ENCODE measurements at regions not wholly inside any gene's neighbourhood (a gene's known extent, or its start where the extent isn't known, plus 50 kb on each side); places are given as distances from the start of the nearest gene placed in this dataset.

DNA sequence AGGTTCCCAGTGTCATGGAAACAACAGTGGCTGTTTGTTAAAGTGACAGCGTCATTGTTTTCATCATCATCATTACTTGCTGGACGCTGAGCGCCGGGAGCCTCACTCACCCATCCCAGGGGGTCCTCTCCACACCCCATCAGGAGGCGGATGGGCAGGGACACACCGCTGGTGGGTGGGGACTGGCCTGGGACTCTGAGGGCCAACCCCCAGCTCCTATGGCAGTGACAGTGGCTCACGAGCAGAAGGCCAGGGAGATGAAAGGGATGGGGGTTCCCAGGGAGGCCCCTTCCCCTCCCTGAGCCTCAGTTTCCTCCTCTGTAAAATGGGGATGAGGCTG, 76.6 kb upstream of the PRR5 start:
- Histone ChIP-seq H3K36me3 (no peaks in the 10 kb centered on the region), H3K9me3 (no peaks in the 10 kb centered on the region), H3K4me1 (peaks cover 0 to 2% (median 0%) of the 10 kb centered on the region in 4 donors), H3K4me3 (no peak overlapping the region), H3K27me3 (peaks cover 10% of the 10 kb centered on the region), H3K27ac (no peak overlapping the region)
- no peak for DNase-seq
- WGBS, 2 donors (ENCODE audit: low coverage in 1 of 2): 44% methylated on average over 6 of the region's 7 CpGs; no CpG with 5 or more reads in 1 of the 2 donors
- intact Hi-C loops (cut with DNase I; ENCODE audit: low total_unique reads) (loop anchor here (5.0 kb wide), 2 partner anchors 543 to 633 kb away; no protein-coding TSS in a partner anchor), in situ Hi-C loops (cut with MboI; ENCODE audit: low pct_ligation_motif_present in 1 of 4, low pct_unique_long_range_greater_than_20kb in 1 of 4, low sequenced_read_pairs in 3 of 4) (loop anchor here (5.0 to 10.0 kb wide), 3 partner anchors 541 to 633 kb away; no protein-coding TSS in a partner anchor)
- TF ChIP-seq POLR2AphosphoS5 (IDR thresholded peaks at IDR 0.05) (no peak), POLR2A (IDR thresholded peaks at IDR 0.05) (no peak), EP300 (IDR thresholded peaks at IDR 0.05; ENCODE audit: low read depth) (no peak)
- TF ChIP-seq, protein P1, sequence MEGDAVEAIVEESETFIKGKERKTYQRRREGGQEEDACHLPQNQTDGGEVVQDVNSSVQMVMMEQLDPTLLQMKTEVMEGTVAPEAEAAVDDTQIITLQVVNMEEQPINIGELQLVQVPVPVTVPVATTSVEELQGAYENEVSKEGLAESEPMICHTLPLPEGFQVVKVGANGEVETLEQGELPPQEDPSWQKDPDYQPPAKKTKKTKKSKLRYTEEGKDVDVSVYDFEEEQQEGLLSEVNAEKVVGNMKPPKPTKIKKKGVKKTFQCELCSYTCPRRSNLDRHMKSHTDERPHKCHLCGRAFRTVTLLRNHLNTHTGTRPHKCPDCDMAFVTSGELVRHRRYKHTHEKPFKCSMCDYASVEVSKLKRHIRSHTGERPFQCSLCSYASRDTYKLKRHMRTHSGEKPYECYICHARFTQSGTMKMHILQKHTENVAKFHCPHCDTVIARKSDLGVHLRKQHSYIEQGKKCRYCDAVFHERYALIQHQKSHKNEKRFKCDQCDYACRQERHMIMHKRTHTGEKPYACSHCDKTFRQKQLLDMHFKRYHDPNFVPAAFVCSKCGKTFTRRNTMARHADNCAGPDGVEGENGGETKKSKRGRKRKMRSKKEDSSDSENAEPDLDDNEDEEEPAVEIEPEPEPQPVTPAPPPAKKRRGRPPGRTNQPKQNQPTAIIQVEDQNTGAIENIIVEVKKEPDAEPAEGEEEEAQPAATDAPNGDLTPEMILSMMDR (IDR thresholded peaks at IDR 0.05): no peak

DNA sequence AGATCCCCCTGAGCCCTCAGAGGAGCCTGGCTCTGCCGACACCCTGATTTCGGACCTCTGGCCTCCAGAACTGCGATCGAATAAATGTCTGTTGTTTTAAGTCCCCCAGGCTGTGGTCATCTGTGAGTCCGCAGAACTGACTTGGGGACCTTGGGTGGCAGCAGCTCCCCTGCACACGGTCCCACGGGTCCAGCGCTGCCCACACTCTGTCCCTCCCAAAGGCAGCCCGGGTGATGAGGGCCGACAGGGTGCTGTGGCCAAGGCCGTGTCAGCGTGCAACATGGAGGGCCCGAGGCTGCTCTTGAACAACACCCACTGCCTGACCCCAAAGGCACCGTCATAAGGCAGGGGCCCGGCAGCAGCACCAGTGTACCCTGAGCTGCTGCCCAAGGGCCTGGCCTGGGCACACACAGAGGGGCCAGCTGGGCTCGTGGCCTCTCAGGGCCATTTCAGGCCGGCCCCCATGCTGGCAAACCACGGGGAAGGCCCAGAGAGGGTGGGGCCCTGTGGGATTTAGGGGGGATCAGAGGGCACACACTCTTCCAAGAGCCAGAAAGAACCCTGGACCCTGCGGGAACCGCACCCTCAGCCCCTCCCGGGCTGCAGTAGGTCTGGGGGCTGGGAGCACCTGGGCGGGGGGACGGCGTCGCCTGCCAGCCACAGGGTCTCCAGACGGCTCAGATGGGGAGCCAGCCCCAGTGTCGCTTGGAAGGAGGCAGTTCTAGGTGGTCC, 77.1 kb upstream of the PRR5 start:
- 60% methylated on average over 20 of the region's 27 CpGs; no CpG with 5 or more reads in 1 of the 2 donors for WGBS, 2 donors (ENCODE audit: low coverage in 1 of 2)
- Histone ChIP-seq H3K9me3 (no peaks in the 10 kb centered on the region), H3K36me3 (no peaks in the 10 kb centered on the region), H3K27ac (no peak overlapping the region), H3K4me3 (no peak overlapping the region), H3K27me3 (peaks cover 15% of the 10 kb centered on the region), H3K4me1 (peaks cover 0 to 7% (median 2%) of the 10 kb centered on the region in 4 donors)
- TF ChIP-seq, protein P1 (IDR thresholded peaks at IDR 0.05): no peak
- TF ChIP-seq POLR2AphosphoS5 (IDR thresholded peaks at IDR 0.05) (no peak), EP300 (IDR thresholded peaks at IDR 0.05; ENCODE audit: low read depth) (no peak), POLR2A (IDR thresholded peaks at IDR 0.05) (no peak)
- intact Hi-C loops (cut with DNase I; ENCODE audit: low total_unique reads): loop anchor here (5.0 kb wide), 2 partner anchors 543 to 633 kb away; no protein-coding TSS in a partner anchor
- in situ Hi-C loops (cut with MboI; ENCODE audit: low pct_ligation_motif_present in 1 of 4, low pct_unique_long_range_greater_than_20kb in 1 of 4, low sequenced_read_pairs in 3 of 4): loop anchor here (5.0 to 10.0 kb wide), 3 partner anchors 540 to 633 kb away; no protein-coding TSS in a partner anchor
- no peak for DNase-seq

DNA sequence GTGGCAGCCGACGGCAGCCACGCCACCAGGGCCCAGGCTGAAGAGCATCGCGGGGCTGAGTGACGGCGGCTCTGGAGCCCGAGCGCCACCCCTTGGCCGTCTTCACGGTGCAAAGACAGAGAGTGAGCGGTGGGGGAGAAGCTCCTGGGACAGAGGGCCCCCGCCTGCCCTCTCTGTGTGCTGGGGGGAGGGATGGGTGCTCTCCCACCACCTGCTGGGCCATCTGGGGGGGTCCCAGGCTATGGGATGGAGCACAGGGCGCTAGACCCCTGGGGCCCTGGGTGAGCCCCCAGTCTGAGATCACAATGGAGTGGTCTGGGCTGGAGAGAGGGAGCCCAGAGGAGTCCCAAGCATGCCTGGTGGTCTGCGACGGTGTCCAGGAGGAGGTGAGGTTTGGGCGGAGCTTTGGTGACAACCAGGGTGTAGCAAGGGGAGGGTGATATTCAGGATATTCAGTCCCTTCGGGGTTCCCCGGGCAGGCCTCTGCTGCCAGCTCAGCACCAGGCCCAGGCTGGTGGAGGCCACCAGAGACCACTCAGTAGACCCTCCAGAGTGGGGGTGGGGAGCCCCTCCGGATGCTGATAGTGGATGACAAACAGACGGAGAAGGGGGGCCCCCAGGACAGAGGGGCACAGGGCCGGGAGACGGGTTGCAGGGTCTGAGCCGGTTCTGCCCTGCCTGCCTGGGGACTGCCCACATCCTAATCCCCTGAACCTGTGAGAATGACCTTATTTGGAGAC, 78.1 kb upstream of the PRR5 start:
- WGBS, 2 donors (ENCODE audit: low coverage in 1 of 2): 33 to 57% methylated on average over 1 to 18 of the region's 24 CpGs
- DNase-seq: no peak
- H3K4me1 ChIP-seq: peaks cover 0 to 9% (median 2%) of the 10 kb centered on the region in 4 donors
- H3K36me3 ChIP-seq: no peaks in the 10 kb centered on the region
- peaks cover 15% of the 10 kb centered on the region for H3K27me3 ChIP-seq
- in situ Hi-C loops (cut with MboI; ENCODE audit: low pct_ligation_motif_present in 1 of 4, low pct_unique_long_range_greater_than_20kb in 1 of 4, low sequenced_read_pairs in 3 of 4) (loop anchor here (10.0 kb wide), 2 partner anchors 539 to 629 kb away; no protein-coding TSS in a partner anchor), intact Hi-C loops (cut with DNase I; ENCODE audit: low total_unique reads) (no loop called here)
- H3K27ac ChIP-seq: no peak overlapping the region
- no peak for TF ChIP-seq POLR2A (IDR thresholded peaks at IDR 0.05)
- TF ChIP-seq, protein P1 (IDR thresholded peaks at IDR 0.05): peak in 1 of 5 experiments; percentile 21
- H3K4me3 ChIP-seq: no peak overlapping the region
- H3K9me3 ChIP-seq: no peaks in the 10 kb centered on the region

DNA sequence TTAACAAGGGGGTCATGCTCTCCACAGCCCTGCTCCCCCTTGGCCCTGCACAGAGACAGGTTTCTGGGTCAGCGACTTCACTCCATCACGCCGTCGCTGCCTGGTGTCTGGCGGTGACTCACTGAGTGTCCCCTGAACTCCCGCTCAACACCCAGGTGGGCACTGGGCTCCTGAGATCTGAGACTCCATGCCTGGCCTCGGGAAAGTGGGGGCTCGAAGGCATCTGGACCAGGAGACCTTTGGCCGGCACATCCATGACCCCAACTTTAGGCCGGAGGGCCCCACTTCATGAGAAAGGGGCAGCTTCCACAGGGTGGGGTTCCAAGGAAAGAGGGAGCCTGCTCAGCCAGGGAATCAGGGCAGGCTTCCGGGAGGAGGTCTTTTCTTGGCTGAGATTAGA, 79.3 kb upstream of the PRR5 start:
- WGBS, 2 donors (ENCODE audit: low coverage in 1 of 2): 70% methylated on average over 11 of the region's 11 CpGs; no CpG with 5 or more reads in 1 of the 2 donors
- Histone ChIP-seq H3K27ac (no peak overlapping the region), H3K36me3 (no peaks in the 10 kb centered on the region), H3K4me3 (no peak overlapping the region), H3K9me3 (no peaks in the 10 kb centered on the region), H3K27me3 (peaks cover 15% of the 10 kb centered on the region), H3K4me1 (peaks cover 0 to 9% (median 2%) of the 10 kb centered on the region in 4 donors)
- no peak for TF ChIP-seq POLR2AphosphoS5 (IDR thresholded peaks at IDR 0.05)
- TF ChIP-seq POLR2A (IDR thresholded peaks at IDR 0.05): no peak
- TF ChIP-seq, protein P1 (IDR thresholded peaks at IDR 0.05): no peak
- TF ChIP-seq EP300 (IDR thresholded peaks at IDR 0.05; ENCODE audit: low read depth): no peak
- in situ Hi-C loops (cut with MboI; ENCODE audit: low pct_ligation_motif_present in 1 of 4, low pct_unique_long_range_greater_than_20kb in 1 of 4, low sequenced_read_pairs in 3 of 4) (loop anchor here (10.0 kb wide), 2 partner anchors 538 to 628 kb away; no protein-coding TSS in a partner anchor), intact Hi-C loops (cut with DNase I; ENCODE audit: low total_unique reads) (no loop called here)
- DNase-seq: no peak

All from transverse colon (tissue), 4 donors.